ENCODE measurements at regions not wholly inside any gene's neighbourhood (a gene's known extent, or its start where the extent isn't known, plus 50 kb on each side); places are given as distances from the start of the nearest gene placed in this dataset.
"Not testable (repeated sequence)": the region's sequence is repeated elsewhere in the genome, so short reads cannot be mapped to it uniquely, and the experiment has no call there.

DNA sequence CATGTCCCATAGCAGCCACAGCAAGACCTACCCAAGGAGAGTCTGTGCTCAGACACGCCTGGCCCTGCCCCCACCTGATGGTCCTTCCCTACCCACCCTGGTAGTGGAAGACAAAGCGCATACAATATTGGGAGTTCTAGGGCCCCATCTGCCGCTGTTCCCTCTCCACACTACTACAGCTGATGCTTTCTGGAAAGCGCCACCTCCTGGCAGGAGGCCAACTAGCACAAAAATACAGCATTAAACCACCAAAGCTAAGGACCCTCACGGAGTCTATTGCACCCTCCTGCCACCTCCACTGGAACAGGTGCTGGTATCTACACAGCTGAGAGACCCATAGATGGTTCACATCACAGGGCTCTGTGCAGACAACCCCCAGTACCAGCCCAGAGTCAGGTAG lies 50.9 kb upstream of the IGFBP5 start:
- not testable (repeated sequence) for H3K36me3 ChIP-seq (ENCODE audit: insufficient read depth, low read length); H3K4me1 ChIP-seq (ENCODE audit: insufficient read depth, low read length); ATAC-seq (ENCODE audit: insufficient read depth, low read depth); H4K20me1 ChIP-seq (ENCODE audit: insufficient read depth, low read length); H3K9ac ChIP-seq (ENCODE audit: low read depth, low read length); H2AFZ ChIP-seq (ENCODE audit: low read depth, low read length); H3K4me3 ChIP-seq (ENCODE audit: low read depth in 1 of 2, low read length in 2 of 2); H3K27ac ChIP-seq (ENCODE audit: low read length); H3K27me3 ChIP-seq (ENCODE audit: insufficient read depth, low read length, poor library complexity); H3K79me2 ChIP-seq (ENCODE audit: insufficient read depth, low read length); H3K9me3 ChIP-seq (ENCODE audit: insufficient read depth, low read length, severe bottlenecking); H3K4me2 ChIP-seq (ENCODE audit: insufficient read depth, low read length)
- TF ChIP-seq, protein P1, sequence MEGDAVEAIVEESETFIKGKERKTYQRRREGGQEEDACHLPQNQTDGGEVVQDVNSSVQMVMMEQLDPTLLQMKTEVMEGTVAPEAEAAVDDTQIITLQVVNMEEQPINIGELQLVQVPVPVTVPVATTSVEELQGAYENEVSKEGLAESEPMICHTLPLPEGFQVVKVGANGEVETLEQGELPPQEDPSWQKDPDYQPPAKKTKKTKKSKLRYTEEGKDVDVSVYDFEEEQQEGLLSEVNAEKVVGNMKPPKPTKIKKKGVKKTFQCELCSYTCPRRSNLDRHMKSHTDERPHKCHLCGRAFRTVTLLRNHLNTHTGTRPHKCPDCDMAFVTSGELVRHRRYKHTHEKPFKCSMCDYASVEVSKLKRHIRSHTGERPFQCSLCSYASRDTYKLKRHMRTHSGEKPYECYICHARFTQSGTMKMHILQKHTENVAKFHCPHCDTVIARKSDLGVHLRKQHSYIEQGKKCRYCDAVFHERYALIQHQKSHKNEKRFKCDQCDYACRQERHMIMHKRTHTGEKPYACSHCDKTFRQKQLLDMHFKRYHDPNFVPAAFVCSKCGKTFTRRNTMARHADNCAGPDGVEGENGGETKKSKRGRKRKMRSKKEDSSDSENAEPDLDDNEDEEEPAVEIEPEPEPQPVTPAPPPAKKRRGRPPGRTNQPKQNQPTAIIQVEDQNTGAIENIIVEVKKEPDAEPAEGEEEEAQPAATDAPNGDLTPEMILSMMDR (IDR thresholded peaks at IDR 0.05; ENCODE audit: borderline replicate concordance, extremely low read depth, low read length, poor library complexity, severe bottlenecking) = peak; percentile 49
- peak; percentile 16 for DNase-seq

DNA sequence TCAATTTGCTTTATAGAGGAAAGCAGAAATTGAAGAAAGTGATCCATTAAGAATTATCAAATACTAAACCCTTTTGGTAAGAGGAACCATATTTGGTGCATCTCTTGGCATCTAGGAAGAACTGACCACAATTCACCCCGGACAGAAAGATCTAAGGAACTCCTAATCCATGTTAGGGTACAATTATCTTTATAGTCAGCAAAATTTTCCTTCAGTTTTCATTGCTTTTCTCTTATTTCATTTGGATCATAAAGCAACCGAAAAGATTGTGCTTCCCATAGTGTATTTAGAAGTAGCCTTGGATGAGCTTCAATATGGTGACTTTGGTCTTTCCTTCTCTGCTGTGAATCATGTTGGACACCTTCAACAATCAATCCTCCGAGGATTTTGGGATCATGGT lies 50.1 kb upstream of the IGFBP5 start:
- H4K20me1 ChIP-seq (ENCODE audit: insufficient read depth, low read length) = no peaks in the 10 kb centered on the region
- no peaks in the 10 kb centered on the region for H3K4me1 ChIP-seq (ENCODE audit: insufficient read depth, low read length)
- H3K79me2 ChIP-seq (ENCODE audit: insufficient read depth, low read length) = no peaks in the 10 kb centered on the region
- DNase-seq (no peak), ATAC-seq (ENCODE audit: insufficient read depth, low read depth) (no peak)
- no peak overlapping the region for H3K27ac ChIP-seq (ENCODE audit: low read length)
- H3K9me3 ChIP-seq (ENCODE audit: insufficient read depth, low read length, severe bottlenecking) = no peaks in the 10 kb centered on the region
- no peak overlapping the region for H2AFZ ChIP-seq (ENCODE audit: low read depth, low read length)
- no peak overlapping the region for H3K9ac ChIP-seq (ENCODE audit: low read depth, low read length)
- no peaks in the 10 kb centered on the region for H3K36me3 ChIP-seq (ENCODE audit: insufficient read depth, low read length)
- H3K4me2 ChIP-seq (ENCODE audit: insufficient read depth, low read length) = no peak overlapping the region
- TF ChIP-seq, protein P1 (IDR thresholded peaks at IDR 0.05; ENCODE audit: borderline replicate concordance, extremely low read depth, low read length, poor library complexity, severe bottlenecking) = no peak
- TF ChIP-seq EZH2 (IDR thresholded peaks at IDR 0.05; ENCODE audit: borderline replicate concordance, low read depth, low read length, severe bottlenecking) = no peak
- H3K4me3 ChIP-seq (ENCODE audit: low read depth in 1 of 2, low read length in 2 of 2) = no peak overlapping the region
- H3K27me3 ChIP-seq (ENCODE audit: insufficient read depth, low read length, poor library complexity) = peaks cover 9% of the 10 kb centered on the region
